ENCODE measurements at regions not wholly inside any gene's neighbourhood (a gene's known extent, or its start where the extent isn't known, plus 50 kb on each side); places are given as distances from the start of the nearest gene placed in this dataset.
"Not testable (repeated sequence)": the region's sequence is repeated elsewhere in the genome, so short reads cannot be mapped to it uniquely, and the experiment has no call there.

- TF ChIP-seq, protein P1, sequence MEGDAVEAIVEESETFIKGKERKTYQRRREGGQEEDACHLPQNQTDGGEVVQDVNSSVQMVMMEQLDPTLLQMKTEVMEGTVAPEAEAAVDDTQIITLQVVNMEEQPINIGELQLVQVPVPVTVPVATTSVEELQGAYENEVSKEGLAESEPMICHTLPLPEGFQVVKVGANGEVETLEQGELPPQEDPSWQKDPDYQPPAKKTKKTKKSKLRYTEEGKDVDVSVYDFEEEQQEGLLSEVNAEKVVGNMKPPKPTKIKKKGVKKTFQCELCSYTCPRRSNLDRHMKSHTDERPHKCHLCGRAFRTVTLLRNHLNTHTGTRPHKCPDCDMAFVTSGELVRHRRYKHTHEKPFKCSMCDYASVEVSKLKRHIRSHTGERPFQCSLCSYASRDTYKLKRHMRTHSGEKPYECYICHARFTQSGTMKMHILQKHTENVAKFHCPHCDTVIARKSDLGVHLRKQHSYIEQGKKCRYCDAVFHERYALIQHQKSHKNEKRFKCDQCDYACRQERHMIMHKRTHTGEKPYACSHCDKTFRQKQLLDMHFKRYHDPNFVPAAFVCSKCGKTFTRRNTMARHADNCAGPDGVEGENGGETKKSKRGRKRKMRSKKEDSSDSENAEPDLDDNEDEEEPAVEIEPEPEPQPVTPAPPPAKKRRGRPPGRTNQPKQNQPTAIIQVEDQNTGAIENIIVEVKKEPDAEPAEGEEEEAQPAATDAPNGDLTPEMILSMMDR (IDR thresholded peaks at IDR 0.05): no peak
- Mint-ChIP-seq H3K9me3 (ENCODE audit: low read depth) (no peaks in the 10 kb centered on the region), H3K27me3 (ENCODE audit: low read depth) (peaks cover 22% of the 10 kb centered on the region), H3K27ac (ENCODE audit: unreplicated experiment) (no peak overlapping the region), H3K36me3 (ENCODE audit: low read depth) (no peaks in the 10 kb centered on the region), H3K4me3 (ENCODE audit: unreplicated experiment) (no peak overlapping the region), H3K4me1 (ENCODE audit: low read depth) (no peaks in the 10 kb centered on the region)
- DNase-seq (ENCODE audit: low spot score): no peak
Measured at GRCh38 chr11:70597006-70597555, 198.8 kb downstream of the CTTN start.

GRCh38 chr11:70597751-70598625 is 199.7 kb downstream of the CTTN start:
- Mint-ChIP-seq H3K36me3 (ENCODE audit: low read depth) (no peaks in the 10 kb centered on the region), H3K4me3 (ENCODE audit: unreplicated experiment) (no peak overlapping the region), H3K4me1 (ENCODE audit: low read depth) (no peaks in the 10 kb centered on the region), H3K27me3 (ENCODE audit: low read depth) (peaks cover 25% of the 10 kb centered on the region), H3K27ac (ENCODE audit: unreplicated experiment) (no peak overlapping the region), H3K9me3 (ENCODE audit: low read depth) (no peaks in the 10 kb centered on the region)
- TF ChIP-seq, protein P1 (IDR thresholded peaks at IDR 0.05): no peak
- DNase-seq (ENCODE audit: low spot score): no peak

DNA sequence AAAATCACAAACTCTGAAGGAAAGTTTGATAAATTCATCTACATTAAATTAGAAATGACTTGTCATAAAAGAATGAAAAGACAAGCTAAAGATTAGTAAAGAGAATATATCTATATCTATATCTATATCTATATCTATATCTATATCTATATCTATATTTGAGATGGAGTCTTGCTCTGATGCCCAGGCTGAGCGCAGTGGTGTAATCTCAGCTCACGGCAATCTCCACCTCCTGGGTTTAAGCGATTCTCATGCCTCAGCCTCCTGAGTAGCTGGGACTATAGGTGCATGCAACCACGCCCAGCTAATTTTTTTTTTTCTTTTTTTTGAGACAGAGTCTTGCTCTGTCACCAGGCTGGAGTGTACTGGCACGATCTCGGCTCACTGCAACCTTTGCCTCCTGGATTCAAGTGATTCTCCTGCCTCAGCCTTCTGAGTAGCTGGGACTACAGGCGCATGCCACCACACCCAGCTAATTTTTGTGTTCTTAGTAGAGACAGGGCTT is 202.6 kb downstream of the CTTN start:
- H3K4me1 Mint-ChIP-seq (ENCODE audit: low read depth); DNase-seq (ENCODE audit: low spot score); H3K4me3 Mint-ChIP-seq (ENCODE audit: unreplicated experiment); H3K36me3 Mint-ChIP-seq (ENCODE audit: low read depth); H3K27ac Mint-ChIP-seq (ENCODE audit: unreplicated experiment); H3K9me3 Mint-ChIP-seq (ENCODE audit: low read depth): not testable (repeated sequence)
- peaks cover 24% of the 10 kb centered on the region for H3K27me3 Mint-ChIP-seq (ENCODE audit: low read depth)

DNA sequence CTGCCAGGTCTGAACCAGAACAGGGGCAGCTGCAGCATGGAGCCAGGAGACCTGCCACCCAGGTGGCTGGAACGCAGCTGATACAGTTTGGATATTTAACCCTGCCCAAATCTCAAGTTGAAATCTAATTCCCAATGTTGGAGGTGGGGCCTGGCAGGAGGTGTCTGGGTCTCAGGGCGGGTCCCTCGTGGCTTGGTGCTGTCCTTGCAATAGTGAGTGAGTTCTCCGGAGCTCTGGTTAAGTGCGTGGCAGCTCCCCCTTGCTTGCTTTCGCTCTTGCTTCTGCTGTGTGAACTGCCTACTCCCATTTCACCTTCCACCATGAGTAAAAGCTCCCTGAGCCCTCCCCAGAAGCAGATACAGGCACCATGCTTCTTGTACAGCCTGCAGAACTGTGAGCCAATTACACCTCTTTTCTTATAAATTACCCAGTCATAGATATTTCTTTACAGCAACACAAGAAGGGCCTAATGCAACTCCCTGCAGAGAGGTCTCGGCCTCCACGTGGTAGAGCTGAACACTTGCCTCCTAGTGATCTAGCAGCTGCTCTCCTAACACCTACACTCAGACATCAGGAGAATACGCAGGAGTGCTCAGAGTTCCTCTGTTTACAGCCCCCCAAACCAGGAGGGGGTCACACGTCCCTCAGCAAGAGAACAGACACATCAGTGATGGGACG is 203.7 kb downstream of the CTTN start:
- Mint-ChIP-seq H3K4me1 (ENCODE audit: low read depth) (no peaks in the 10 kb centered on the region), H3K27ac (ENCODE audit: unreplicated experiment) (no peak overlapping the region), H3K4me3 (ENCODE audit: unreplicated experiment) (no peak overlapping the region), H3K9me3 (ENCODE audit: low read depth) (no peaks in the 10 kb centered on the region), H3K27me3 (ENCODE audit: low read depth) (peaks cover 23% of the 10 kb centered on the region), H3K36me3 (ENCODE audit: low read depth) (no peaks in the 10 kb centered on the region)
- no peak for DNase-seq (ENCODE audit: low spot score)
- TF ChIP-seq, protein P1 (IDR thresholded peaks at IDR 0.05): no peak

- H3K27ac Mint-ChIP-seq (ENCODE audit: unreplicated experiment): no peak overlapping the region
- no peak for DNase-seq (ENCODE audit: low spot score)
- no peaks in the 10 kb centered on the region for H3K36me3 Mint-ChIP-seq (ENCODE audit: low read depth)
Measured at GRCh38 chr11:70603114-70603755, 204.9 kb downstream of the CTTN start.

More at GRCh38 chr11:70603114-70603755, 204.9 kb downstream of the CTTN start:
- Mint-ChIP-seq H3K4me3 (ENCODE audit: unreplicated experiment) (no peak overlapping the region), H3K4me1 (ENCODE audit: low read depth) (no peaks in the 10 kb centered on the region), H3K27me3 (ENCODE audit: low read depth) (peaks cover 16% of the 10 kb centered on the region), H3K9me3 (ENCODE audit: low read depth) (no peaks in the 10 kb centered on the region)
- TF ChIP-seq, protein P1 (IDR thresholded peaks at IDR 0.05): no peak

All from chondrocyte (in vitro differentiated cells).